Duodenal mucosa (tissue), 2 donors: ENCODE measurements at regions not wholly inside any gene's neighbourhood (a gene's known extent, or its start where the extent isn't known, plus 50 kb on each side); places are given as distances from the start of the nearest gene placed in this dataset.
"Not testable (repeated sequence)": the region's sequence is repeated elsewhere in the genome, so short reads cannot be mapped to it uniquely, and the experiment has no call there.

ENCODE experiments used
- H3K27ac ChIP-seq: one replicate; pipeline ENCODE4 v1.7.0; 2013; ENCODE audit warnings: low read depth, low read length
- H3K27me3 ChIP-seq, 2 donors: one replicate each; pipeline ENCODE4 v1.7.0; 2013; ENCODE audit warnings: low read length in 2 of 2, control low read depth in 1 of 2; ENCODE audit not compliant: insufficient read depth in 2 of 2, control insufficient read depth in 1 of 2
- H3K36me3 ChIP-seq, 2 donors: one replicate each; pipeline ENCODE4 v1.7.0; 2013; ENCODE audit warnings: low read length in 2 of 2, control low read depth in 1 of 2; ENCODE audit not compliant: insufficient read depth in 2 of 2, control insufficient read depth in 1 of 2
- H3K4me1 ChIP-seq, 2 donors: one replicate each; pipeline ENCODE4 v1.7.0; 2013; ENCODE audit warnings: low read length in 2 of 2, control low read depth in 1 of 2; ENCODE audit not compliant: insufficient read depth in 2 of 2, control insufficient read depth in 1 of 2
- H3K4me3 ChIP-seq, 2 donors: one replicate each; pipeline ENCODE4 v1.7.0; 2013; ENCODE audit warnings: low read length in 2 of 2, low read depth in 1 of 2
- H3K9ac ChIP-seq, 2 donors: one replicate each; pipeline ENCODE4 v1.7.0; 2013; ENCODE audit warnings: low read length in 2 of 2, low read depth in 1 of 2
- H3K9me3 ChIP-seq, 2 donors: one replicate each; pipeline ENCODE4 v1.7.0; 2013; ENCODE audit warnings: low read length in 2 of 2, control low read depth in 1 of 2; ENCODE audit not compliant: control insufficient read depth in 1 of 2

- Histone ChIP-seq H3K27ac (no peak overlapping the region), H3K4me3 (no peak overlapping the region), H3K4me1 (no peaks in the 10 kb centered on the region), H3K27me3 (no peaks in the 10 kb centered on the region), H3K36me3 (no peaks in the 10 kb centered on the region), H3K9me3 (no peaks in the 10 kb centered on the region), H3K9ac (no peak overlapping the region)
Observed at GRCh38 chr6:55052846-55053245, 121.5 kb upstream of the HCRTR2 start.

- Histone ChIP-seq H3K27ac (no peak overlapping the region), H3K4me3 (no peak overlapping the region), H3K27me3 (no peaks in the 10 kb centered on the region), H3K4me1 (no peaks in the 10 kb centered on the region), H3K9ac (no peak overlapping the region), H3K9me3 (peaks cover 8 to 21% of the 10 kb centered on the region in 2 donors), H3K36me3 (no peaks in the 10 kb centered on the region)
Observed at GRCh38 chr6:55058682-55059081, 115.6 kb upstream of the HCRTR2 start.

DNA sequence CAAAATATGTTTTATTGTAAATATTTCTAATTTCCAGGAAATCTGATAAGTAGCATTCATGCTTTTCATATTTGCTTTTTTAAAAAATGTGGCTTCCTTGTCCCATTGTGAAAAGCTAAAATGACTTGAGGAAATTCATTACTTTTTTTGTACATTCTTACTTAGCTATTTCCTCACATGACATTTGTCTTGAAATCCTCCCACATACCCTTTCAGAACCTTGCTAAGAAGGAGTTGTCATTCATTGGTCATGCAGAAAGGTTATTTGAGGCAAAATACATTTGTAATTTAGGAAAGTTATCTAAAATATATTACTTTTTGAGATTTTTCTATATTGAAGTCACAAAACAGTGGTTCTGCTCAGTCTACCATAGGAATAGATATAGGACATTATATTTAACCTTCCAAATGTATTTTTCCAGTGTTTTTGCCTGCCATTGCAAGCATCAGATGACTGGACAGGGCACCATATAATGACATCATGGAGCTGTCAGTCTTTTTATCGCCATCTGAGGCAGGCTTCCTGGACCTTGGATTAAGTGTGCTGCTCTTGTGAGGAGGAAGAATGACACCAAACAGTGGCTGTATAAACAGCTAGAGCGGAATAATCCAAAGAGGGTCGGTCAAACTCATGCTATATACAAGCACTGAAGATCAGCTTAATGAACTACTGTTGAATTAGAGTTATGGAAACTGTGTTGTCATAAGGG lies 109.4 kb upstream of the HCRTR2 start:
- Histone ChIP-seq H3K36me3 (no peaks in the 10 kb centered on the region), H3K9ac (no peak overlapping the region), H3K9me3 (peaks cover 7 to 8% of the 10 kb centered on the region in 2 donors), H3K27me3 (no peaks in the 10 kb centered on the region), H3K27ac (no peak overlapping the region), H3K4me1 (no peaks in the 10 kb centered on the region), H3K4me3 (no peak overlapping the region)

GRCh38 chr6:55069132-55069781 lies 105.1 kb upstream of the HCRTR2 start:
- H3K27ac ChIP-seq, result no peak overlapping the region
- H3K36me3 ChIP-seq, result no peaks in the 10 kb centered on the region
- no peaks in the 10 kb centered on the region for H3K4me1 ChIP-seq
- no peaks in the 10 kb centered on the region for H3K27me3 ChIP-seq
- H3K9ac ChIP-seq, result no peak overlapping the region
- H3K4me3 ChIP-seq, result no peak overlapping the region
- H3K9me3 ChIP-seq, result no peaks in the 10 kb centered on the region

DNA sequence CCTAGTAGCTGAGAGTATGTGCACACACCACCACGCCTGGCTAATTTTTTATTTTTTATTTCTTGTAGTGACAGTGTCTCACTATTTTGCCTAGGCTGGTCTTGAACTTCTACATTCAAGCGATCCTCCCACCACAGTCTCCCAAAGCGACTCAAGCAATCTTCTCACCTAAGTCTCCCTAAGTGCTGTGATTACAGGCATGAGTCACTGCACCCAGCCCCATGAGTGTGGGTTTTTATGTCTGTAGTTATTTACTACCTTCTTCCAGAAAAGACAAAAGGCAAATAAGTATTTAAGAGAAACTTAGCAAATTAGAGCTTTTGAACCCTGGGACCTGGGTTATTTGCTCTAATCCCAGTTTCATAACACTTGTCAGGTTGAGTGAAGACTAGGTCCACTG lies 92.3 kb upstream of the HCRTR2 start:
- Histone ChIP-seq H3K4me1 (no peaks in the 10 kb centered on the region), H3K27me3 (no peaks in the 10 kb centered on the region), H3K9ac (no peak overlapping the region)

GRCh38 chr6:55088011-55088410 lies 86.3 kb upstream of the HCRTR2 start:
- H3K27me3 ChIP-seq, H3K27ac ChIP-seq, H3K9me3 ChIP-seq, H3K36me3 ChIP-seq, H3K9ac ChIP-seq, H3K4me1 ChIP-seq, H3K4me3 ChIP-seq: not testable (repeated sequence)

More for the DNA sequence above, 92.3 kb upstream of the HCRTR2 start:
- H3K36me3 ChIP-seq, result no peaks in the 10 kb centered on the region
- no peak overlapping the region for H3K27ac ChIP-seq
- H3K4me3 ChIP-seq, result no peak overlapping the region
- peaks cover 3 to 12% of the 10 kb centered on the region in 2 donors for H3K9me3 ChIP-seq

- peaks cover 3 to 6% of the 10 kb centered on the region in 2 donors for H3K9me3 ChIP-seq
- no peak overlapping the region for H3K4me3 ChIP-seq
- no peaks in the 10 kb centered on the region for H3K27me3 ChIP-seq
- H3K36me3 ChIP-seq, result no peaks in the 10 kb centered on the region
- no peak overlapping the region for H3K9ac ChIP-seq
- no peaks in the 10 kb centered on the region for H3K4me1 ChIP-seq
- H3K27ac ChIP-seq, result no peak overlapping the region
Observed at GRCh38 chr6:55088902-55089301, 85.4 kb upstream of the HCRTR2 start.

- no peak overlapping the region for H3K27ac ChIP-seq
- H3K9me3 ChIP-seq, result peaks cover 0 to 3% of the 10 kb centered on the region in 2 donors
- no peak overlapping the region for H3K9ac ChIP-seq
- H3K4me3 ChIP-seq, result no peak overlapping the region
- no peaks in the 10 kb centered on the region for H3K36me3 ChIP-seq
- no peaks in the 10 kb centered on the region for H3K4me1 ChIP-seq
- no peaks in the 10 kb centered on the region for H3K27me3 ChIP-seq
Observed at GRCh38 chr6:55089325-55089724, 85.0 kb upstream of the HCRTR2 start.

DNA sequence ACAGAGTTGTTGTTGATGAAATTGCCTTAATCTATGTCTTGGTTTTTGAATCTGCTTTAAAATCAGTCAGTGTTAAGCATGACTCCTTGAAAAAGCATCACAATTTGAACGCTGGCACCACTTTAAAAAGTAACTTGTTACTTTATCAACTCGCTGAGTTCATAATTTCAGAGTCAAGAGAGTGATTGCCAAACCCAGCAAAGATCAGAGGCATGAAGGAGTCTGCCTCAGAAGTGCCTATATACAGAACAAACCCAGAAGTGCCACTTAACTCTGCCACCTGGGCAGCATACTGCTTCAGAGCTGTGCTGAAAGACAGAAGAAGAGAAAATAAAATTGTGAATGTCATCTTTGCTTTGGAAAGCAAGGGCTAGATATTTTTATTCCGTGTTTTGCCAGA lies 73.6 kb upstream of the HCRTR2 start:
- Histone ChIP-seq H3K9me3 (no peaks in the 10 kb centered on the region), H3K36me3 (no peaks in the 10 kb centered on the region), H3K4me3 (no peak overlapping the region), H3K9ac (no peak overlapping the region), H3K27ac (no peak overlapping the region), H3K27me3 (no peaks in the 10 kb centered on the region), H3K4me1 (no peaks in the 10 kb centered on the region)

GRCh38 chr6:55101157-55101556 lies 73.2 kb upstream of the HCRTR2 start:
- Histone ChIP-seq H3K9ac (no peak overlapping the region), H3K27ac (no peak overlapping the region), H3K36me3 (no peaks in the 10 kb centered on the region), H3K9me3 (no peaks in the 10 kb centered on the region), H3K4me1 (no peaks in the 10 kb centered on the region), H3K27me3 (no peaks in the 10 kb centered on the region), H3K4me3 (no peak overlapping the region)
